T-helper 2 cell treated with Interferon-gamma antibody and Interleukin-4, amounts not matched to agents 5 μg/mL and 100 μg/mL, for 36 hours (primary cell): ENCODE measurements at regions not wholly inside any gene's neighbourhood (a gene's known extent, or its start where the extent isn't known, plus 50 kb on each side); places are given as distances from the start of the nearest gene placed in this dataset.

ENCODE experiments used
- DNase-seq: peaks from one replicate; pipeline ENCODE4 v3.0.0; 2021; ENCODE audit warnings: low spot score
- H3K27ac Mint-ChIP-seq: one replicate; pipeline ENCODE4 v1.8.0; 2021; ENCODE audit warnings: mild to moderate bottlenecking, mixed read lengths
- H3K27me3 Mint-ChIP-seq: one replicate; pipeline ENCODE4 v1.8.0; 2021; ENCODE audit warnings: low read depth, mixed read lengths
- H3K36me3 Mint-ChIP-seq: one replicate; pipeline ENCODE4 v1.8.0; 2021; ENCODE audit warnings: low read depth, mixed read lengths
- H3K4me1 Mint-ChIP-seq: one replicate; pipeline ENCODE4 v1.8.0; 2021; ENCODE audit warnings: low read depth, mixed read lengths
- H3K4me3 Mint-ChIP-seq: one replicate; pipeline ENCODE4 v1.8.0; 2022; ENCODE audit warnings: mild to moderate bottlenecking, moderate library complexity, mixed read lengths
- H3K9me3 Mint-ChIP-seq: one replicate; pipeline ENCODE4 v1.8.0; 2021; ENCODE audit warnings: mixed read lengths

DNA sequence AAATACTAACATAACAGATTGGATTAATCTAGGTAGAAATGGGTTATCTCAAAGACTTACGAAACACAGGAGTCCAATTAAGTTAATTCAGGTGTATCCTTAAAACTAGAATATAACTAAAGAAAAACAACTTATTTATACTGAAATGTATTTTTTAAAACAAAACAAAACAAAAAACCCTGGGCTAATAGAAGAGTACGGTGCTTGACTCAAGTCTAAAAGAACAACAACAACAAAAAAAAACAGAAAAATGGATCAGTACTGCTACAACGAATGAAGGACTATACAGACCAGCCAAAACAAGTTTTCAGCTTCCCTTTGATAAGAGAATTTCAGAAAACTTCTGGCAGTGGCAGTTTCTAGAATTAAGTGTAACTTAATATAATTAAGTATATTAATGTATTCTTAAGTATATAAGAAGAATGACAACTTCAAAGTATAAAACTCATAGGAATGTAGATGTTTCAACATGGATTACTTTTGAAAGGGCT lies 120.1 kb upstream of the EGLN3 start:
- peaks cover 24% of the 10 kb centered on the region for H3K27me3 Mint-ChIP-seq
- no peak for DNase-seq
- peaks cover 13% of the 10 kb centered on the region for H3K36me3 Mint-ChIP-seq
- H3K4me1 Mint-ChIP-seq: peaks cover 10% of the 10 kb centered on the region
- peaks cover 22% of the 10 kb centered on the region for H3K9me3 Mint-ChIP-seq
- no peak overlapping the region for H3K4me3 Mint-ChIP-seq
- no peak overlapping the region for H3K27ac Mint-ChIP-seq

DNA sequence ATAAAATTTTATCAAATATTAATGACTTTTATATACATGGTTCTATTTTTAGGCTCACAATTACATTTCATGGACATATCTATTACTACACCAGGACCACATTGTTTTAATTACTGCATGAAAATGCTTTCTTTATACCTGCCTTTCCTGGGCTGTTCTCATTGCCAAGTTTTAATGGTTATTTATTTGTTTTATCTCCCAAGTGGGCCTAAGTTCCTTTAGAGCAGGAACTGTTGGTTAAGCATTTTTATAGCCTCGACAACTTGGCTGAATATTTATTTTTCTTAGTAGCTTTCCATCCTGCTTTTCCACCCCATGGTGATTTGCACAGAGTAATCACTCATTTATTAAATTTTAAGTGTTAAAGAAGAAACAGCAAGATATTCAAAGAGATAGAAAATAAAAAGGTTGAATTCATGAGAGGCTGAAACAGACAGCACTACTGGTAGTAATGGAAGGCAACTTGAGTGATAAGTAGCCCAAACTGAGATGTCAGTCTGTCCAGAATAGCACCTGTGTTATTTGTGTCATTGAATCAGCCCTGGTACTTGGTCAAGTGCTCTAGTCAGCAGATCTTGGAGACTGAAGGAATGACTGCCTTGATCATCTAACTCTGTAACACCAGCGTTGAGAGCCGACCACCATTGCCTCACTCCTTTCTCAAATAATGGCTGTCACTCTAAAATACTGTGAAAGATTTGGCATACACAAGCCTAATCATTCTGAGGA lies 119.1 kb upstream of the EGLN3 start:
- no peak overlapping the region for H3K4me3 Mint-ChIP-seq
- H3K4me1 Mint-ChIP-seq: peaks cover 8% of the 10 kb centered on the region
- no peak overlapping the region for H3K27ac Mint-ChIP-seq
- DNase-seq: no peak
- H3K36me3 Mint-ChIP-seq: peaks cover 13% of the 10 kb centered on the region
- H3K9me3 Mint-ChIP-seq: peaks cover 22% of the 10 kb centered on the region
- peaks cover 26% of the 10 kb centered on the region for H3K27me3 Mint-ChIP-seq

DNA sequence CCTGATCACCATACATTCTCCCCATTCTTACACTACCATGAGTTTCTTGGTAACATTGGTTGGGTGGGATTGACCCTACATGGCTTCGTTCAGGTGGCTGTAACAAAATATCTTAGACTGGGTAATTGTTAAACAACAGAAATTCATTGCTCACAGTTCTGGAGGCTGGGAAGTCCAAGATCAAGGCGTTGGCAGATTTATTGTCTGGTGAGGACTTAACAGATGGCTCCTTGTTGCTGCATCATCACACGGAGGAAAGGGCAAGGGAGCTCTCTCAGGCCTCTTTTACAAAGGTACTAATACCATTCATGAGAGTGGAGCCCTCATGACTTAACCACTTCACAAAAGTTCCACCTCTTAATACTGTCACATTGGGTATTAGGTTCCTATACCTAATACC lies 116.7 kb upstream of the EGLN3 start:
- H3K4me3 Mint-ChIP-seq: no peak overlapping the region
- DNase-seq: no peak
- H3K36me3 Mint-ChIP-seq: peaks cover 10% of the 10 kb centered on the region
- H3K27me3 Mint-ChIP-seq: peaks cover 32% of the 10 kb centered on the region
- H3K4me1 Mint-ChIP-seq: peaks cover 2% of the 10 kb centered on the region
- H3K27ac Mint-ChIP-seq: no peak overlapping the region
- peaks cover 20% of the 10 kb centered on the region for H3K9me3 Mint-ChIP-seq

DNA sequence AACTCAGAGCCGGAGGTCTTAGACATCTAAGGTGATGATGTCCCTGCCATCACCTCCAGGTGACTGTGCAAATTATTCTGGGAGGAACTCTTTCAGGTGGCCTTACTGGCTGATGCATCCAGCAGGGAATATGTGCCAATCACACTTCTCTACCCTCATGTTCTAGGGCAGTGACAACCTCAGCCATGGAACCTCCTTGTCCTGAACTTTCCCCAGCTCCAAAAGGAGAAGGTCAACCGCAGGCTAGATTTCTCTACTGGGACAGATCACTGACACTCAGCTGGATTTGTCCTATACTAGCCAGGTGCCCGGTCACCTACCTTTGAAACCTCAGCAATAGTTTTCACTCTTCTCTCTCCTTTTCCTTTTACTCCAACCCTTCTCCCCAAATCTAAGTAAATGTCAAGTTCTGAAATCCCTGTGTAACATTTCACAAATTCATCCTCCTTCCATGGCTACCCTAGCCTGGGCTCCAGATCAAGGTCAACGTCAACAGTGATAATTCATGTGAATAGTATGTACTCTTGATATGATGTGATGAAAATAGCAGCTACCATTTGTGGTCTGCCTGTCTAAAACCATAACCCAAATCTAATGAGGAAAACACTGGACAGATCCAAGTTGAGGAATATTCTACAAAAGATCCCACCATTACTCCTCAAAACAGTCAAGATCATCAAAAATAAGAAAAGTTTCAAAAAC lies 115.0 kb upstream of the EGLN3 start:
- peaks cover 6% of the 10 kb centered on the region for H3K4me1 Mint-ChIP-seq
- DNase-seq: no peak
- H3K36me3 Mint-ChIP-seq: peaks cover 6% of the 10 kb centered on the region
- peaks cover 32% of the 10 kb centered on the region for H3K27me3 Mint-ChIP-seq
- H3K27ac Mint-ChIP-seq: no peak overlapping the region
- peaks cover 13% of the 10 kb centered on the region for H3K9me3 Mint-ChIP-seq
- no peak overlapping the region for H3K4me3 Mint-ChIP-seq

DNA sequence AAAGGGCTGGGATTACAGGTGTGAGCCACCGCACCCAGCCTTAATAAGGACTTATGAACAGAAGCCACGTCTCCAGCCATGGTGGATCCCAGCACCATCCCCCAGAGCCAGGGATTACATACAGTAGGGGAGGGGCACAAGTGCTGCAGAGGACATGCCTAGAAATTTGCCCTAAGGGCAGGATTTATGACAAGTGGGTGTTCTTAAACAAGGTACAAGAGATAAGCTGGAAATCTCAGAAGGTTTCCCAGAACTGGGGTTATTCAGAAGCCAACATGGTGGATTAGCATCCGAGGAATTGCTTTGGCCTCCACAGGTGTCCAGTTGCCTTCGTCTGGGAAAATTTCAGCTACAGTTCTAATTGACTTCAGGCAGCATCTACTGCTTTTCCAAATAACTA lies 114.4 kb upstream of the EGLN3 start:
- H3K27ac Mint-ChIP-seq: no peak overlapping the region
- H3K36me3 Mint-ChIP-seq: peaks cover 6% of the 10 kb centered on the region
- DNase-seq: no peak
- peaks cover 13% of the 10 kb centered on the region for H3K9me3 Mint-ChIP-seq
- H3K27me3 Mint-ChIP-seq: peaks cover 31% of the 10 kb centered on the region
- H3K4me1 Mint-ChIP-seq: peaks cover 11% of the 10 kb centered on the region
- no peak overlapping the region for H3K4me3 Mint-ChIP-seq

DNA sequence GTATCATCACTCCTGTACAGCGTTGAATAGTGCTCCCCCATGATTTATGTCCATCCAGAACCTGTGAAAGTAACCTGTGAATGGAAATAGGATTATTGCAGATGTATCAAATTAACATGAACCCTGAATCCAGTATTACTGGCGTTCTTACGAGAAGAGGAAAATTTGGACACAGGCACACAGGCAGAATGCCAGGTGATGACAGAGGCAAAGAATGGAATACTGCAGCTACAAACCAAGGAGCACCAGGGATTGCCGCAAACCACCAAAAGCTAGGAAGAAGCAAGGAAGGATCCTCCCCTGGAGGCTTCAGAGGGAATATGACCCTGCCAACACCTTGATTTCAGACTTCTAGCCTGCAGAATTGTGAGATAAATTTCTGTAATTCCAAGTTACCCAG lies 113.5 kb upstream of the EGLN3 start:
- Mint-ChIP-seq H3K27me3 (peaks cover 27% of the 10 kb centered on the region), H3K27ac (no peak overlapping the region), H3K4me3 (no peak overlapping the region), H3K36me3 (peaks cover 6% of the 10 kb centered on the region), H3K9me3 (peaks cover 13% of the 10 kb centered on the region), H3K4me1 (peaks cover 14% of the 10 kb centered on the region)
- DNase-seq: no peak

DNA sequence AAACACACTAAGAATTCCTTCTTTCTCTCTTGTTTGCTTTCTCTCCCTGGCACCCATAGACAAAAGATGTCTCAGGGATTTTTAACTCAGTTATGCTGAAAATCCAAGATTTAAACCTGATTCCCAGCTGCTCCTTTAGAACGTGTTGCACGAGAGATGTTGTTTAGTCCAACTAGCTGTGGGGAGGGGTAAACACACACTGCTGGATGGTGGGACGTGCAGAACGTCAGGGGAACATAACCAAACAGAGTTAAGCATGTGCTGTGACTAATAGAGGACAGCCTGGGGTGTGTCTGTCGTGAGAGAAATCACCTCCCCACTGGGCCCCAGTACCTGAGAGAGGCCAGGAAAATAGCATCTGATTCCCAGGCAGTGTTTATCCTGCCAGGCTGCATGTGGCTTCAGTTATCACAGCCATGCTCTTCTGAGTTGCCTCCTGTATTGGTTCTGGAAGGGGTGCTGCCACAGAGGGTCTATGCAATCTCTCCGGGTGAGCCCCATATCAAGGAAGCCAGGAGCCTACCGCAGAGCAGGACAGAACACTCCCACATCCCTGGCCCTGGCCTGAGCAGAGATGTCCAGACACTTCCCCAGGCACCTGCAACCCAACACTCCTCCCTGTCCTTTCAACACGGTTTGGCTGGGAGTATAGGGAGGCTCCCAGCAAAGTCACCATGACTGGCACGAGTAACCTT lies 112.7 kb upstream of the EGLN3 start:
- no peak for DNase-seq
- peaks cover 27% of the 10 kb centered on the region for H3K27me3 Mint-ChIP-seq
- H3K36me3 Mint-ChIP-seq: peaks cover 6% of the 10 kb centered on the region
- H3K27ac Mint-ChIP-seq: no peak overlapping the region
- H3K9me3 Mint-ChIP-seq: peaks cover 12% of the 10 kb centered on the region
- no peak overlapping the region for H3K4me3 Mint-ChIP-seq
- H3K4me1 Mint-ChIP-seq: peaks cover 20% of the 10 kb centered on the region

DNA sequence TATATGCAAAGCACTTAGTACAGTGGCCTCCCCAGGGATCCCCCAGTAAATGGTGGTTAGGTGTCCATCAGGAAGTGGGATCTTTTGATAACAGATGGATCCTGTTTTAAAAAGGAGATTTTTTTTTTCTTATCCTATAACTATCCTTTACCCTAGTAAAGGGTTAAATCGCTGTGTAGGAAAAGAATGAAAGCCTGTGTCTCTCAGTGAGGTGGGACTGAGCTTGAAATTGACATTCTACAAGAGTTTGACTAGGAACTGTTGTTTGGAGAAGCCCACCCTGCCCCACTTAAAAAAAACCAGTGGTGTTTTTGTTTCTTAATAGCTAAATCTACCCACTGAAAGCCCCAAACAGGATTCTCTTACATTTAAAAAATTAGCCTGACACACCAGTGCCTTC lies 112.2 kb upstream of the EGLN3 start:
- no peak overlapping the region for H3K27ac Mint-ChIP-seq
- H3K9me3 Mint-ChIP-seq: peaks cover 7% of the 10 kb centered on the region
- peaks cover 18% of the 10 kb centered on the region for H3K4me1 Mint-ChIP-seq
- H3K4me3 Mint-ChIP-seq: no peak overlapping the region
- H3K36me3 Mint-ChIP-seq: peaks cover under 1% of the 10 kb centered on the region
- peaks cover 22% of the 10 kb centered on the region for H3K27me3 Mint-ChIP-seq
- no peak for DNase-seq

DNA sequence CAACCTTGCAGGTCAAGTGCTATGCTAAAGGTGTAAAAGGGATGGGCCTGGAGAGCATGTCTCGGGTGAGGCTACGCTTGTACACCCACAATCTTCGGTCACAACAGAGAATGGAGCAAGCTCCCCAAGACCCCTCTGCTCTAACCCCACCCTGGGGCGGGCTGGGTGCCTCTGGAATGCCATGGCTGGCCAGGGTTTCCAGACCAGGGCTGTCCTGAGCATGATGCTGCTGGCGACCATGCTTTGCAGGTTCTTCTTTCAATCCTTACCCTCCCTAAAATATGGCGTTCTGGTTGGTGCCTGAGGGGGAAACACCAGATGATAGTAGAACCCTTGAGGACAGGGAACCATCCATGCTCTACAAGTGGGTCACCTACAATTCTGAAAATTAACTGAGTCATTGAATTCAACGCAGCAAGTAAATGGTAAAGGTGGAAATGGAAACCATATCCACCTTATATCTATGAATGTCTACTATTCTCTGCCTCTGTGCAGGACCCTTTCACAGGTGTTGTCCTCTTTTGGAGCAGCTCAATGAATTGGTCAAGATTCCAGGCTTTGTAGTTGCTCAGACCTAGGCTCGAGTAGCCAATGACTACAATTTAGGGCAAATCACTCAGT lies 111.6 kb upstream of the EGLN3 start:
- DNase-seq: no peak
- H3K27me3 Mint-ChIP-seq: peaks cover 21% of the 10 kb centered on the region
- H3K27ac Mint-ChIP-seq: no peak overlapping the region
- H3K4me1 Mint-ChIP-seq: peaks cover 19% of the 10 kb centered on the region
- H3K4me3 Mint-ChIP-seq: no peak overlapping the region
- no peaks in the 10 kb centered on the region for H3K36me3 Mint-ChIP-seq
- H3K9me3 Mint-ChIP-seq: peaks cover 4% of the 10 kb centered on the region

DNA sequence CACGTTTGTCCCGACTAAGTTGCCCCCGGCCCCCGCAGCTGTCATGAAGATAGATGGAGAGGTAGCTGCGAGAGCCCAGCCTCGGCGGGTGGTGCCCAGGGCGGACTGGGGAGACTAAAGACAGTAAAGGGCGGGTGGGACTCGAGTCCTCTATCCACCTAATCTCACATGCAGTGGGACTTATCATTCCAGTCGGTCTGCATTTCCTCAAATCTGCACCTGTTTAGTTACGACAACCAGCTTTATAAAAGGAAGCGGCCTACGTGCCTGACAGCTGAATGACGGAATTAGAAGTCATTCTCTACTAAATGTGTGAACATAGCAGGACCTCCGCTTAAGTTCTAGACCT lies 109.8 kb upstream of the EGLN3 start:
- Mint-ChIP-seq H3K4me3 (peak overlapping the region; percentile 77), H3K4me1 (peaks cover 33% of the 10 kb centered on the region), H3K27me3 (peaks cover 17% of the 10 kb centered on the region), H3K9me3 (no peaks in the 10 kb centered on the region), H3K27ac (peak overlapping the region; percentile 79), H3K36me3 (no peaks in the 10 kb centered on the region)
- no peak for DNase-seq

DNA sequence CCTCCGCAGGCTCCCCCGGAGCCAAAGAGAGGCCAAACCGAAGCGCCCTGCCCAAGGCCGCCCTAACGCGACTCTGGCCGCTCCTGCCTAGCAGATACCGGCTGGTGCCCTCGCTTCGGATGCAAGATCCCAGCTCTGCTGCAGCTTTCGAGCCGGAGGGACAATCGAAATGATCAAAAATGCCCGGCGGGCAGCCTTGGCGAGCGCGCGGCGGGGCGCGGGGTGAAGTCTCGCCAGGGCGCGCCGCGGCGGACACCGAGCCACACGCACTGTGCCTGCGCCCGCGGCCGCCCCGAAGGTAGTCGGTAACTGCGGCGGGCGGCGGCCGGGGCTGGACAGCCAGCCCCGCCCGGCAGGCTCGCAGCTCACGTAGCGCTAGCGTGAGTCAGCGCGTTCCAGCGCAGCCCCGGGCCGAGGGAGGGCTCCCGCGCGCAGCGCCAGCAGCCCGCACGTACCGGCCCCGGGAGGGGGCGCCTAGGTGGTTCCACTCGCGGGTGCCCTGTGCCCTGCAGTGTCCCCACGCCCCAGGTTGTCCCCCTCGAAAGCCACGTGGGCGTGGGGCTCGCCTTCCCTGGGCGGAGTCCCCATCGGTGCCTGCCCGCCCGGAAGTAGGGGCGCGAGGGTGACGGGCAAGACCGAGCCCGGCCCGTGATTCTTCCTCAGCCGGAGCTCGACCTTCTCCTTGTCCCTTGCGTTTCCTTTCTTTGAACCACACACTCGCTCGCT lies 109.2 kb upstream of the EGLN3 start:
- DNase-seq: peak; percentile 74
- peaks cover 17% of the 10 kb centered on the region for H3K27me3 Mint-ChIP-seq
- H3K36me3 Mint-ChIP-seq: peaks cover 1% of the 10 kb centered on the region
- peak overlapping the region; percentile 77 for H3K4me3 Mint-ChIP-seq
- no peaks in the 10 kb centered on the region for H3K9me3 Mint-ChIP-seq
- peak overlapping the region; percentile 80 for H3K27ac Mint-ChIP-seq
- peaks cover 38% of the 10 kb centered on the region for H3K4me1 Mint-ChIP-seq

DNA sequence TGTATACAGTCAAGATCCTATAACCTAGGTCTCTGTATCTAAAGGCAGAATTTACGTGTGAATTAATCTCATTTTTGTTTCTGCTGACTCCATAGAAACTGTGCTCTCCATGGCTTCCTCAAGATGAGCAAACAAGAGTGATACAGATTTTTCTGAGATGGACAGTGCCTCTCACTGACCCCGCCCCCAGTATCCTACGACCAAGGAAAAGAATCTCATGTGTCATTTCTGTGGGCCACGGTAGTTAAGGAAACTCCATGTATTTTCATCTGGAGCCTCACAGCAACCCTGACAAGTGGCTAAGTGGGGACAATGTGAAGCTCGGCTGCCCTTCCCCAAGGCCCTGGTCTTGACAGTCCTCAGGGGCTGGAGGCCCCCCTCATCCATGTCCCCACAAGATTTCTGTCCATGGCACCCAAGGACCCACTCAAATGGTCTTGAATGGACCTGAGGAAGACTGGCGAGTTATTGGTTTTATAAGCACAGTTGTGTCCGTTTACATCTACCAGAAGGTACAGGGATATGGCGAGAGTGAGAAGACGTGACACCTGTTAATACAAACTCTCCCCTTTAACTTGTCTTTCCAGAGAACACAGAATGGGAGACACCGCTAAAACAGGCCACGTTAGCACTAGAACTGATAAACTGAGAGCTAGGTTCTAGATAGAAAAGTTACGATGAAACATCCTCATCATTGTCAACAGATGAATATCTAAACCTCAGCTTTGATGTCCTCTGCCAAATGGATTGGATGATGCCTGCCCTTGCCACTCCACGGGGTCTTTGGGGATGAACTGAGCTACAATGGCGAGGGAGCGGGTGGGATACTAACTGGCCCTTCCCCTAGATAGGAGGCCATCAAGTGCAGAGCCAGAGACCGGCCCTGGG lies 108.4 kb upstream of the EGLN3 start:
- Mint-ChIP-seq H3K9me3 (no peaks in the 10 kb centered on the region), H3K27ac (peak overlapping the region; percentile 80), H3K4me3 (peak overlapping the region; percentile 77), H3K27me3 (peaks cover 14% of the 10 kb centered on the region), H3K4me1 (peaks cover 43% of the 10 kb centered on the region), H3K36me3 (peaks cover 2% of the 10 kb centered on the region)
- no peak for DNase-seq

DNA sequence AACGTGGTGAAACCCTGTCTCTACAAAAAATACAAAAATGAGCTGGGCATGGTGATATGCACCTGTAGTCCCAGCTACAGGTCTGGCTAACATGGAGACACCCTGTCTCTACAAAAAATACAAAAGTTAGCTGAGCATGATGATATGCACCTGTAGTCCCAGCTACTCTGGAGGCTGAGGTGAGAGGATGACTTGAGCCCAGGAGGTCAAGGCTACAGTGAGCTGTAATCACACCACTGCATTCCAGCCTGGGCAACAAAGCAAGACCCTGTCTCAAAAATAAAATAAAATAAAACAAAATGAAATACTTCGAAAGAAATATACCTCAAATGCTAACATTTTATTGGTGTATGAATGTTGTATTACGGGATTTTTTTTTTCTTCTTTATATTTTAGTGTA lies 107.6 kb upstream of the EGLN3 start:
- Mint-ChIP-seq H3K4me3 (no peak overlapping the region), H3K4me1 (peaks cover 51% of the 10 kb centered on the region), H3K36me3 (peaks cover 8% of the 10 kb centered on the region), H3K27ac (no peak overlapping the region), H3K9me3 (no peaks in the 10 kb centered on the region), H3K27me3 (peaks cover 10% of the 10 kb centered on the region)
- DNase-seq: no peak
